Hematopoietic multipotent progenitor cell (in vitro differentiated cells): ENCODE measurements at regions not wholly inside any gene's neighbourhood (a gene's known extent, or its start where the extent isn't known, plus 50 kb on each side); places are given as distances from the start of the nearest gene placed in this dataset.
"Not testable (repeated sequence)": the region's sequence is repeated elsewhere in the genome, so short reads cannot be mapped to it uniquely, and the experiment has no call there.

Experiments used
- DNase-seq, 3 donors: peaks; one replicate each; pipeline ENCODE4 v3.0.0-alpha.2; 2011 to 2015; ENCODE audit warnings: low read depth in 2 of 3, low spot score in 2 of 3

- DNase-seq, result not testable (repeated sequence)
Measured at GRCh38 chr10:15921423-15921945, 61.2 kb upstream of the MINDY3 start.

GRCh38 chr10:15931376-15931775 lies 71.1 kb upstream of the MINDY3 start:
- DNase-seq, result no peak

- not testable (repeated sequence) for DNase-seq
Measured at GRCh38 chr10:15939543-15939942, 79.2 kb upstream of the MINDY3 start.

- no peak for DNase-seq
Measured at GRCh38 chr10:15943426-15943825, 83.1 kb upstream of the MINDY3 start.

- DNase-seq, result no peak
Measured at GRCh38 chr10:15954188-15954587, 93.9 kb upstream of the MINDY3 start.

- no peak for DNase-seq
Measured at GRCh38 chr10:15960277-15960676, 100.0 kb upstream of the MINDY3 start.

GRCh38 chr10:15972736-15973135 lies 112.4 kb upstream of the MINDY3 start:
- not testable (repeated sequence) for DNase-seq

GRCh38 chr10:15985690-15986089 lies 125.4 kb upstream of the MINDY3 start:
- no peak for DNase-seq

GRCh38 chr10:15990535-15991129 lies 130.3 kb upstream of the MINDY3 start:
- no peak for DNase-seq

GRCh38 chr10:15997313-15997712 lies 137.0 kb upstream of the MINDY3 start:
- no peak for DNase-seq

- DNase-seq, result no peak
Measured at GRCh38 chr10:16001581-16001980, 141.3 kb upstream of the MINDY3 start.

- DNase-seq, result no peak
Measured at GRCh38 chr10:16009785-16010184, 149.5 kb upstream of the MINDY3 start.

- no peak for DNase-seq
Measured at GRCh38 chr10:16011548-16011947, 151.2 kb upstream of the MINDY3 start.

- no peak for DNase-seq
Measured at GRCh38 chr10:16014469-16014868, 154.2 kb upstream of the MINDY3 start.

GRCh38 chr10:16016688-16017087 lies 156.4 kb upstream of the MINDY3 start:
- no peak for DNase-seq

GRCh38 chr10:16020836-16021235 lies 160.5 kb upstream of the MINDY3 start:
- no peak for DNase-seq

GRCh38 chr10:16026832-16027231 lies 166.5 kb upstream of the MINDY3 start:
- not testable (repeated sequence) for DNase-seq

- no peak for DNase-seq
Measured at GRCh38 chr10:16030562-16030961, 170.3 kb upstream of the MINDY3 start.

GRCh38 chr10:16049050-16049449 lies 188.7 kb upstream of the MINDY3 start:
- DNase-seq, result no peak

- DNase-seq, result no peak
Measured at GRCh38 chr10:16049782-16050181, 189.5 kb upstream of the MINDY3 start.

- no peak for DNase-seq
Measured at GRCh38 chr10:16063350-16063749, 203.0 kb upstream of the MINDY3 start.

GRCh38 chr10:16083551-16083950 lies 223.2 kb upstream of the MINDY3 start:
- DNase-seq, result not testable (repeated sequence)

- DNase-seq, result no peak
Measured at GRCh38 chr10:16105082-16105481, 244.8 kb upstream of the MINDY3 start.
